ENCODE measurements at regions not wholly inside any gene's neighbourhood (a gene's known extent, or its start where the extent isn't known, plus 50 kb on each side); places are given as distances from the start of the nearest gene placed in this dataset.

DNA sequence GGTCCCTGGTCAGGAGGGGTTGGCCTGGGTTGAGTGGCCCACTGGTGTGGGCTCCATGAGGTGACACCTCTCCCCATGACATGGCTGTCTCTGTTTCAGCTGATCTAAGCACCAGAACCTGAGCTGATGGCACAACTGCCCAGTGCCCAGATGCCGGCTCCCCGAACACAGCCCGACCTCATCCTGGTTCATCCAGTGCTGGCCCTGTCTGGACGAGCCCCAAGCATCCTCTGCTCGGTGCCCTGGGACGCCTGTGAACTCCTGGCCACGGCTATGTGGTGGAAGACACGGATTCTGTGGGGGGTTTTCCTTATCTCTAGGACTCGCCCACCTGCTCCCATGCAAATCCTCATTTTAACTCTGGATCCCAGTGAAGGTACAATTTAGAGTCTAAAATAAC is 389.2 kb downstream of the SHANK2 start:
- Histone ChIP-seq H3K4me1 (ENCODE audit: control insufficient read depth in 2 of 2, insufficient read depth in 2 of 2, low read length in 2 of 2) (no peaks in the 10 kb centered on the region), H3K27ac (ENCODE audit: low read depth in 2 of 2, low read length in 2 of 2) (no peak overlapping the region), H3K9ac (ENCODE audit: low read depth in 1 of 2, low read length in 2 of 2) (no peak overlapping the region), H3K27me3 (ENCODE audit: control insufficient read depth in 2 of 2, insufficient read depth in 2 of 2, low read length in 2 of 2) (no peaks in the 10 kb centered on the region), H3K9me3 (ENCODE audit: control insufficient read depth in 2 of 2, low read length in 2 of 2) (no peaks in the 10 kb centered on the region), H3K4me3 (ENCODE audit: low read length in 2 of 2) (no peak overlapping the region), H3K36me3 (ENCODE audit: control insufficient read depth in 2 of 2, insufficient read depth in 2 of 2, low read length in 2 of 2) (no peaks in the 10 kb centered on the region)

DNA sequence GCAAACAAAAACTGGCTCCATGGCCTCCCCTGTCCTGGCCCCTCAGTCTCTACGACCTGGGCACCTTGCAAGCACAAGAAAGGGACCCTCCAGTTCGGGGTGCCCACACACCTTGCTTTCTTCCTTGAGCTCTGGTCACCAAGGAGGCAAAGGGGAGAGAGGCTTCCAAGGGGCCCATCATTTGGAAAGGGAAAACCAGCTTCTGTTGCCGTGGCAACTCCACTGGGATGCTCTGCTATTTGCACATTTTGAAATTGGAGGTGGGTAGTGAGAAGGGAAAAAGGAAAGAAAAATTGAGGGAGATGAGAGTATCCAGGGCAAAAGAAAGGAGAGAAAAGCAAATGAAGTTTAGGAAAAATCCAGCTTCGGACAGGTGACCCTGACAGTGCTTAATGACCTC is 388.4 kb downstream of the SHANK2 start:
- H3K9me3 ChIP-seq (ENCODE audit: control insufficient read depth in 2 of 2, low read length in 2 of 2): no peaks in the 10 kb centered on the region

DNA sequence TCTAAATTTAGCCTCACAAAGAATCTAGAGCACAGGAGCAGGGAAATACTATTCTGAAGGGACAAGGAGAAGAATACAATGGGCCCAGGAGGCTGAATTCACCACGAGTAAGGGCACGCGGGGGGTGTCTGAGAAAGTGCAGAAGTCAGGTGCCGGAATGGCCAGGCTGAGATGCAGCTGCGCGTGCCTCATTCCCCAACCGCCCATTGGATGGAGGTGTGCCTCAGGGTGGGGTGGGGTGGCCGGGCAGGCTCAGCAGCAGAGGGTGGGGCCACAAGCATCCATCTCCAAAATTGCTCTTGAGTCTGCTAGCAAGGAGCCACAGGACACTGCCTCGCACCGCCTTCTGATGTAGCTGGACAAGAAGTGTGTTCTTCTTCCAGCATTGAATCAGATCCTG is 387.0 kb downstream of the SHANK2 start:
- no peaks in the 10 kb centered on the region for H3K27me3 ChIP-seq (ENCODE audit: control insufficient read depth in 2 of 2, insufficient read depth in 2 of 2, low read length in 2 of 2)
- no peaks in the 10 kb centered on the region for H3K9me3 ChIP-seq (ENCODE audit: control insufficient read depth in 2 of 2, low read length in 2 of 2)
- H3K4me3 ChIP-seq (ENCODE audit: low read length in 2 of 2): no peak overlapping the region
- H3K4me1 ChIP-seq (ENCODE audit: control insufficient read depth in 2 of 2, insufficient read depth in 2 of 2, low read length in 2 of 2): no peaks in the 10 kb centered on the region
- H3K36me3 ChIP-seq (ENCODE audit: control insufficient read depth in 2 of 2, insufficient read depth in 2 of 2, low read length in 2 of 2): no peaks in the 10 kb centered on the region
- H3K27ac ChIP-seq (ENCODE audit: low read depth in 2 of 2, low read length in 2 of 2): no peak overlapping the region
- H3K9ac ChIP-seq (ENCODE audit: low read depth in 1 of 2, low read length in 2 of 2): no peak overlapping the region

More for the DNA sequence above, 388.4 kb downstream of the SHANK2 start:
- no peak overlapping the region for H3K27ac ChIP-seq (ENCODE audit: low read depth in 2 of 2, low read length in 2 of 2)
- H3K9ac ChIP-seq (ENCODE audit: low read depth in 1 of 2, low read length in 2 of 2): no peak overlapping the region
- no peaks in the 10 kb centered on the region for H3K36me3 ChIP-seq (ENCODE audit: control insufficient read depth in 2 of 2, insufficient read depth in 2 of 2, low read length in 2 of 2)
- H3K27me3 ChIP-seq (ENCODE audit: control insufficient read depth in 2 of 2, insufficient read depth in 2 of 2, low read length in 2 of 2): no peaks in the 10 kb centered on the region
- no peaks in the 10 kb centered on the region for H3K4me1 ChIP-seq (ENCODE audit: control insufficient read depth in 2 of 2, insufficient read depth in 2 of 2, low read length in 2 of 2)
- no peak overlapping the region for H3K4me3 ChIP-seq (ENCODE audit: low read length in 2 of 2)

DNA sequence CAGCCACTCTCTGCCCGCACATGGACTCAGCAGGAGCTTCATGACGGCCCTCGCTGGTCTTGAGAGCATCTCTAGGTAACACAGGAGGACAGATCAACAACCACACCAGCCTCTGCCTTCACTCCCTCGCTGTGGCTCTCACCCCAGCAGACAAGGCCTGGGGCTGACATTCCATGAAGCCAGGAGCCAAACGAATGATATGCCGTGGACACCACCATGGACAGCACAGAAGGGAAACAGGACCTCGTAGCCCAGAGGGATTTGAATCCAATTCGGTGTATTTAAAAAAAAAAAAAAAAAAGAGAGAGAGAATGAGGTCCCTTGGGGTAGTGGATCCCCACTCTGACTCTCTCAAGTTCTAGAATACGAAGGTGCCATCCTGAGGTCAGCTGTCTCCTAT is 385.5 kb downstream of the SHANK2 start:
- H3K4me1 ChIP-seq (ENCODE audit: control insufficient read depth in 2 of 2, insufficient read depth in 2 of 2, low read length in 2 of 2): no peaks in the 10 kb centered on the region

DNA sequence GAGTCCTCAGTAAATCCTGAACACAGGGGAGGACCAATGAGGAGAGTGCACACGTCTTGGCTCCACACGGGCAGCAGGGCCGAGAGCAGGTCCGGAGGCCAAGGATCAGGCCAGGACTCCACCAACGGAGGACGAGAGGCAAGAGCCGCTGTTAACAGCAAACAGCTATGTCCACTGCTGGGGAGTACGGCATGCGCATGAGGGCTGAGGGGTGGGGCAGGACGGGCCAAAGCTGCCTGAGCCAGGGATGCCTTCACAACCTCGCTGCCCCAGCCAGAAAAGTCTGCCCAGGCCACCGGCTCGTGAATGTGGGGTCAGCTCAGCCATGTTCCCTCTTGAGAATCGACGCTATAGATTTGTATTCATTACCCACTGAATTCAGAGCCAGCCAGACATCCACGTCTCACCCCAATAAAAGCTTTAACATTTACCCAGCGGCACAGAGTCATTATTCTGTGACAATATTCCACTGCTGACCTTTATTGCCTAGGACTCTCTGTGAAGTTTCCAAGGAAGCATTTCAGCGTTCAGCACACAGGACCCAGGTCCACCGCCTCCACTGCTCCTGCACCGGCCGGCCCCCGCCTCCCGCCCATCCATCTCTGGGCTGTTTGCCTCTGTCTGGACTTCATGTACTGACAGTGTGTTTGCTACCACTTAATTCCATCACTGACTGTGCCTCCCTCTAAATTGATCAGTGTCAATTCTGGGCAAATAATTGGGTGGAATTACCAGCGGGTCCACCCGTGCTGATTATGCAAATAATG is 384.9 kb downstream of the SHANK2 start:
- no peak overlapping the region for H3K4me3 ChIP-seq (ENCODE audit: low read length in 2 of 2)
- no peak overlapping the region for H3K27ac ChIP-seq (ENCODE audit: low read depth in 2 of 2, low read length in 2 of 2)
- no peaks in the 10 kb centered on the region for H3K9me3 ChIP-seq (ENCODE audit: control insufficient read depth in 2 of 2, low read length in 2 of 2)
- no peaks in the 10 kb centered on the region for H3K4me1 ChIP-seq (ENCODE audit: control insufficient read depth in 2 of 2, insufficient read depth in 2 of 2, low read length in 2 of 2)
- no peaks in the 10 kb centered on the region for H3K27me3 ChIP-seq (ENCODE audit: control insufficient read depth in 2 of 2, insufficient read depth in 2 of 2, low read length in 2 of 2)
- H3K36me3 ChIP-seq (ENCODE audit: control insufficient read depth in 2 of 2, insufficient read depth in 2 of 2, low read length in 2 of 2): no peaks in the 10 kb centered on the region
- H3K9ac ChIP-seq (ENCODE audit: low read depth in 1 of 2, low read length in 2 of 2): no peak overlapping the region

More for the DNA sequence above, 385.5 kb downstream of the SHANK2 start:
- Histone ChIP-seq H3K9ac (ENCODE audit: low read depth in 1 of 2, low read length in 2 of 2) (no peak overlapping the region), H3K9me3 (ENCODE audit: control insufficient read depth in 2 of 2, low read length in 2 of 2) (no peaks in the 10 kb centered on the region), H3K27me3 (ENCODE audit: control insufficient read depth in 2 of 2, insufficient read depth in 2 of 2, low read length in 2 of 2) (no peaks in the 10 kb centered on the region), H3K4me3 (ENCODE audit: low read length in 2 of 2) (no peak overlapping the region), H3K36me3 (ENCODE audit: control insufficient read depth in 2 of 2, insufficient read depth in 2 of 2, low read length in 2 of 2) (no peaks in the 10 kb centered on the region), H3K27ac (ENCODE audit: low read depth in 2 of 2, low read length in 2 of 2) (no peak overlapping the region)

DNA sequence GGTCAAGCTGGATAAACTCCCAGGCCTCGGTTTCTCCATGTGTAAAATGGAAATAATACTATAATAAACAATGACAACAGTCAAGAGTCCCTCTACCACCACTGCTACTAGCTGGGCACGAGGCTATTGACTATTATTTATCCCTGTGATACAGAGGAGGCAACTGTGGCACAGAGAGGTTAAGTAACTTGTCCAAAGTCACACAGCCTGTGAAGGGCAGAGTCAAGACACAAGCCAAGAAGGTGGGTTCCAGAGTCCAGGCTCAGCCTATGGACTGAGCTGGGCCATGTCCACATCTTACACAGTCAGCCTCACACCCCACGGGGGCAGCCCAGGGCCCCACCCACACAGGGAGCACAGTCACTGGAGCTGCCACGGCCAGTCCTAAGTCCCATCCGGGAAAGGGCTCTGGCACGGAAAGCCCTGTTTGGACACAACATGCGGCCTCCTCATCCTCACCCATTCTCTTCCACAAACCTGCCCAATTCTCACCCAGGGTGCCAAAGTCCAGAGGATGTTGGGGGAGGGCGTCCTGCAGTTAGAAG is 384.0 kb downstream of the SHANK2 start:
- Histone ChIP-seq H3K9ac (ENCODE audit: low read depth in 1 of 2, low read length in 2 of 2) (no peak overlapping the region), H3K27me3 (ENCODE audit: control insufficient read depth in 2 of 2, insufficient read depth in 2 of 2, low read length in 2 of 2) (no peaks in the 10 kb centered on the region), H3K4me3 (ENCODE audit: low read length in 2 of 2) (no peak overlapping the region), H3K27ac (ENCODE audit: low read depth in 2 of 2, low read length in 2 of 2) (no peak overlapping the region), H3K4me1 (ENCODE audit: control insufficient read depth in 2 of 2, insufficient read depth in 2 of 2, low read length in 2 of 2) (no peaks in the 10 kb centered on the region), H3K9me3 (ENCODE audit: control insufficient read depth in 2 of 2, low read length in 2 of 2) (no peaks in the 10 kb centered on the region), H3K36me3 (ENCODE audit: control insufficient read depth in 2 of 2, insufficient read depth in 2 of 2, low read length in 2 of 2) (no peaks in the 10 kb centered on the region)

DNA sequence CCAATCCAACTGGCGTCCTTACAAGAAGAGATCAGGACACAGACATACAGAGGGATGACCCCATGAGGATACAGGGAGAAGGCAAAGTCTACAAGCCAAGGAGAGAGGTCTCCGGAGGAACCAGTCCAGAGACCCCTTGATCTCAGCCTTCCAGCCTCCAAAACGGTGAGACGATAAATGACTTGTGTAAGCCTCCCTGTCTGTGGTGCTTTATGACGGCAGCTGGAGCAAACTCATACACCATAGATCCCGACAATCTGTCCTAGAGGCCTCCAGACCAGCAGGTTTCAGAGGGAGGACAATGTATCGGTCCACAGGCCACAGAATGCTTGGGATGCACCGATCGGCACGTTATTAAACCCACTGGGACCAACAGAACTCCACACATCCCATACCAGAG is 383.3 kb downstream of the SHANK2 start:
- Histone ChIP-seq H3K4me1 (ENCODE audit: control insufficient read depth in 2 of 2, insufficient read depth in 2 of 2, low read length in 2 of 2) (no peaks in the 10 kb centered on the region), H3K9ac (ENCODE audit: low read depth in 1 of 2, low read length in 2 of 2) (no peak overlapping the region), H3K4me3 (ENCODE audit: low read length in 2 of 2) (no peak overlapping the region), H3K9me3 (ENCODE audit: control insufficient read depth in 2 of 2, low read length in 2 of 2) (no peaks in the 10 kb centered on the region), H3K36me3 (ENCODE audit: control insufficient read depth in 2 of 2, insufficient read depth in 2 of 2, low read length in 2 of 2) (no peaks in the 10 kb centered on the region), H3K27ac (ENCODE audit: low read depth in 2 of 2, low read length in 2 of 2) (no peak overlapping the region), H3K27me3 (ENCODE audit: control insufficient read depth in 2 of 2, insufficient read depth in 2 of 2, low read length in 2 of 2) (no peaks in the 10 kb centered on the region)

DNA sequence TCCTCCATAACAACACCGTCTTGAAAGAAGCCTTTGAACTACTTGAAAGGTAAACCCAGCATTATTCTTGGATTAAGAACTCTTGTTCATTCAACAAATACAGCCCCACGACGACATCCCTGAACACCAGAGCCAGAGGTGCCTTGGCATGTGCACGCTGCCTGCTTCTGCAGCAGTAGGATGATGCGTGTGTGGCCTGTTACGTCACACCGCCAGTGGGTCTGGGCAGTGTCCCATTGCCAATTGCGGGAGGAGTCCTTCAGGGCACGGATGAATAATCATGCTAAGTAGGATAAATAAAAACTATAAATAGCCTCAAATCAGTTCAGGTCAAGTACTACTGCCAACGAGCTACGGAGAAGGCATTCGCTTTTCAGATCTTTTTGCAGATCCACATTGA is 380.5 kb downstream of the SHANK2 start:
- H3K27me3 ChIP-seq (ENCODE audit: control insufficient read depth in 2 of 2, insufficient read depth in 2 of 2, low read length in 2 of 2): no peaks in the 10 kb centered on the region
- no peaks in the 10 kb centered on the region for H3K36me3 ChIP-seq (ENCODE audit: control insufficient read depth in 2 of 2, insufficient read depth in 2 of 2, low read length in 2 of 2)
- no peak overlapping the region for H3K9ac ChIP-seq (ENCODE audit: low read depth in 1 of 2, low read length in 2 of 2)
- no peaks in the 10 kb centered on the region for H3K4me1 ChIP-seq (ENCODE audit: control insufficient read depth in 2 of 2, insufficient read depth in 2 of 2, low read length in 2 of 2)
- no peaks in the 10 kb centered on the region for H3K9me3 ChIP-seq (ENCODE audit: control insufficient read depth in 2 of 2, low read length in 2 of 2)
- H3K4me3 ChIP-seq (ENCODE audit: low read length in 2 of 2): no peak overlapping the region
- no peak overlapping the region for H3K27ac ChIP-seq (ENCODE audit: low read depth in 2 of 2, low read length in 2 of 2)

DNA sequence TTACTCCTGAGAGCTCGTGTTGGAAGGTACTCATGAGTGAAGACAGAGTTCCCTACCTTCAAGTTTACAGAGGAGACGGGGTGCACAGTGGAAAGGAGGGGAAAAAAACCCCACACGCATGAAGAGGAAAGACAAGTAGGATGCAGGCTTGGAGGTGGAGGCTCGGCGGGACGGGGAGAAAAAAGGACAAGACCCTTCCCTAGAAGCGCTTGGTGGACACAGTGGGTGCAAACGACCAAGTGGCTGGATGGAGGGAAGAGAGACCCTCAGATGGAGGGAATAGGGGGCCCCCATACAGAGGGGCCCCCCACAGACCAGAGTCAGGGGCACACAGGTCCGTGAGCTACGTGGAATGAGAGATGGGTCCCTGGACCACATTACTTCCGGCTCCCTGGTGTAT is 380.1 kb downstream of the SHANK2 start:
- Histone ChIP-seq H3K9ac (ENCODE audit: low read depth in 1 of 2, low read length in 2 of 2) (no peak overlapping the region), H3K4me3 (ENCODE audit: low read length in 2 of 2) (no peak overlapping the region), H3K27me3 (ENCODE audit: control insufficient read depth in 2 of 2, insufficient read depth in 2 of 2, low read length in 2 of 2) (no peaks in the 10 kb centered on the region), H3K36me3 (ENCODE audit: control insufficient read depth in 2 of 2, insufficient read depth in 2 of 2, low read length in 2 of 2) (no peaks in the 10 kb centered on the region), H3K4me1 (ENCODE audit: control insufficient read depth in 2 of 2, insufficient read depth in 2 of 2, low read length in 2 of 2) (no peaks in the 10 kb centered on the region), H3K9me3 (ENCODE audit: control insufficient read depth in 2 of 2, low read length in 2 of 2) (no peaks in the 10 kb centered on the region), H3K27ac (ENCODE audit: low read depth in 2 of 2, low read length in 2 of 2) (no peak overlapping the region)

DNA sequence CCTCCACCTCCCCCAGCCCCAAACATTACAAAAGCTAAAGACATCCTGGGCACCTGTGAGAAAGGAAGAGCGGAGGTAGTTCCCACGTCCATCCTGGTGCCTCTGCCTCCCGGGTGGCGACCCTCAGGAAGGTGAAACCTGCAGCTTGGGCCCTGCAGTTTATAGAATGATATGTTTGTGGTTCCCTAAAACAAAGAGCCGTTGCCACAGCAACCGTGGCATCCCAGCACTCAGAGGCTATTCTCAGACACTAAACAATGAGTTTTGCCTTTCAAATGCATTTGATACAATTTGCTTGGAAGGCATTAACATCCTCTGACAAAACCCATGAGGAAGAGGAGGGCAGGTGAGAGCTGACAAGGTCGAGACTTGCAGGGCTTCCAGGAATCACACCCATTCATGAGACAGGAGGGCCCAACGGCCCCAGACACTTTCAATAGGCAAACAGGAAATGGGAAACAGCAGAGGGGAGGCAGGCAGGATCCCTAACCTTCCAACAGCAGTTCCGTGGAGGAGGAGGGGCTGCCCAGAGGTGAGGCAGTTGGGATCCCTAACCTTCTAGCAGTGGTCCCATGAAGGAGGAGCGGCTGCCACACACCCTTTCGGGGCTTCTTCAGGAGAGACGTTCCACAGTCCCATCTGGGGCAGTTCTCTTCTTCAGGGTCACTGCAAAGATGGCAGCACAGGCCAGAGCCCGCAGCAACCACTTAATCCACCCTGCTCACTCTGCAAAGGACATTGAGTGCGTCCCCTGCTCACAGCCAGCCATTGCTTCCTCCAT is 379.2 kb downstream of the SHANK2 start:
- Histone ChIP-seq H3K4me3 (ENCODE audit: low read length in 2 of 2) (no peak overlapping the region), H3K36me3 (ENCODE audit: control insufficient read depth in 2 of 2, insufficient read depth in 2 of 2, low read length in 2 of 2) (no peaks in the 10 kb centered on the region), H3K9me3 (ENCODE audit: control insufficient read depth in 2 of 2, low read length in 2 of 2) (no peaks in the 10 kb centered on the region), H3K9ac (ENCODE audit: low read depth in 1 of 2, low read length in 2 of 2) (no peak overlapping the region), H3K4me1 (ENCODE audit: control insufficient read depth in 2 of 2, insufficient read depth in 2 of 2, low read length in 2 of 2) (no peaks in the 10 kb centered on the region), H3K27me3 (ENCODE audit: control insufficient read depth in 2 of 2, insufficient read depth in 2 of 2, low read length in 2 of 2) (no peaks in the 10 kb centered on the region), H3K27ac (ENCODE audit: low read depth in 2 of 2, low read length in 2 of 2) (no peak overlapping the region)
